H9 (cell line): ENCODE measurements at regions not wholly inside any gene's neighbourhood (a gene's known extent, or its start where the extent isn't known, plus 50 kb on each side); places are given as distances from the start of the nearest gene placed in this dataset.

Experiments
- DNase-seq: peaks from one replicate; pipeline ENCODE4 v3.0.0-alpha.2; 2017
- H2AFZ ChIP-seq: one replicate; pipeline ENCODE4 v1.6.1; 2013; ENCODE audit warnings: mild to moderate bottlenecking, low read length, control low read depth, moderate library complexity
- H2AK5ac ChIP-seq: 2 replicates; pipeline ENCODE4 v1.6.1; 2013; ENCODE audit warnings: low read length, control low read depth, mixed read lengths; ENCODE audit not compliant: insufficient read length
- H2BK120ac ChIP-seq: one replicate; pipeline ENCODE4 v1.6.1; 2013; ENCODE audit warnings: low read depth, mild to moderate bottlenecking, low read length, control low read depth, inconsistent platforms; ENCODE audit not compliant: poor library complexity, severe bottlenecking
- H2BK12ac ChIP-seq: 2 replicates; pipeline ENCODE4 v1.6.1; 2013; ENCODE audit warnings: low read length, control low read depth, mixed read lengths, low read depth; ENCODE audit not compliant: insufficient read length
- H2BK15ac ChIP-seq: 2 replicates; pipeline ENCODE4 v1.6.1; 2013; ENCODE audit warnings: low read depth, low read length, control low read depth
- H2BK20ac ChIP-seq: one replicate; pipeline ENCODE4 v1.6.1; 2013; ENCODE audit warnings: low read depth, mild to moderate bottlenecking, low read length, control low read depth, inconsistent platforms; ENCODE audit not compliant: poor library complexity, severe bottlenecking
- H2BK5ac ChIP-seq: 2 replicates; pipeline ENCODE4 v1.6.1; 2013; ENCODE audit warnings: low read length, control low read depth, mixed read lengths; ENCODE audit not compliant: insufficient read length
- H3K14ac ChIP-seq: 2 replicates; pipeline ENCODE4 v1.6.1; 2013; ENCODE audit warnings: low read length, control low read depth; ENCODE audit not compliant: insufficient read depth
- H3K18ac ChIP-seq: 2 replicates; pipeline ENCODE4 v1.6.1; 2013; ENCODE audit warnings: low read depth, mild to moderate bottlenecking, mixed read lengths, low read length, control low read depth; ENCODE audit not compliant: insufficient read length
- H3K23ac ChIP-seq: 2 replicates; pipeline ENCODE4 v1.6.1; 2013; ENCODE audit warnings: low read length, control low read depth, mixed read lengths, low read depth; ENCODE audit not compliant: insufficient read length
- H3K23me2 ChIP-seq: 2 replicates; pipeline ENCODE4 v1.6.1; 2013; ENCODE audit warnings: low read depth, mild to moderate bottlenecking, mixed read lengths, low read length, control low read depth; ENCODE audit not compliant: insufficient read length, poor library complexity, severe bottlenecking
- H3K27ac ChIP-seq: 2 replicates; pipeline ENCODE4 v1.5.1; 2013; ENCODE audit warnings: low read length, control low read depth, mixed read lengths, low read depth; ENCODE audit not compliant: insufficient read length
- H3K27me3 ChIP-seq: 2 replicates; pipeline ENCODE4 v1.6.1; 2013; ENCODE audit warnings: low read length, control low read depth, inconsistent platforms; ENCODE audit not compliant: insufficient read depth
- H3K4ac ChIP-seq: 2 replicates; pipeline ENCODE4 v1.6.1; 2013; ENCODE audit warnings: low read depth, mild to moderate bottlenecking, control low read depth, inconsistent platforms, low read length, moderate library complexity
- H3K4me1 ChIP-seq: 2 replicates; pipeline ENCODE4 v1.6.1; 2013; ENCODE audit warnings: low read length, control low read depth, inconsistent platforms; ENCODE audit not compliant: insufficient read depth
- H3K4me2 ChIP-seq: 2 replicates; pipeline ENCODE4 v1.6.1; 2013; ENCODE audit warnings: low read length, control low read depth, mixed read lengths; ENCODE audit not compliant: insufficient read length, insufficient read depth
- H3K56ac ChIP-seq: 2 replicates; pipeline ENCODE4 v1.6.1; 2013; ENCODE audit warnings: low read depth, mild to moderate bottlenecking, mixed read lengths, low read length, control low read depth; ENCODE audit not compliant: insufficient read length
- H3K79me1 ChIP-seq: 2 replicates; pipeline ENCODE4 v1.6.1; 2013; ENCODE audit warnings: low read depth, mild to moderate bottlenecking, moderate library complexity, low read length, control low read depth, inconsistent platforms; ENCODE audit not compliant: insufficient read depth, poor library complexity, severe bottlenecking
- H3K79me2 ChIP-seq: 2 replicates; pipeline ENCODE4 v1.6.1; 2013; ENCODE audit warnings: low read length, control low read depth, inconsistent platforms; ENCODE audit not compliant: insufficient read depth
- H3K9ac ChIP-seq: 2 replicates; pipeline ENCODE4 v1.6.1; 2013; ENCODE audit warnings: low read length, control low read depth, mixed read lengths; ENCODE audit not compliant: insufficient read length; ENCODE audit errors: extremely low read depth
- H3K9me3 ChIP-seq: one replicate; pipeline ENCODE4 v1.6.1; 2013; ENCODE audit warnings: low read depth, low read length, inconsistent platforms; ENCODE audit not compliant: control insufficient read depth
- H3T11ph ChIP-seq: one replicate; pipeline ENCODE4 v1.6.1; 2013; ENCODE audit warnings: mild to moderate bottlenecking, low read length, control low read depth, inconsistent platforms
- H4K20me1 ChIP-seq: one replicate; pipeline ENCODE4 v1.6.1; 2013; ENCODE audit not compliant: control insufficient read depth, insufficient read length, insufficient read depth
- H4K5ac ChIP-seq: 2 replicates; pipeline ENCODE4 v1.6.1; 2013; ENCODE audit warnings: low read depth, mild to moderate bottlenecking, mixed read lengths, low read length, control low read depth; ENCODE audit not compliant: insufficient read length
- H4K8ac ChIP-seq: replicated peaks from 2 replicates; pipeline ENCODE4 v1.6.1; 2013; ENCODE audit warnings: low read length, control low read depth, mixed read lengths, low read depth; ENCODE audit not compliant: insufficient read length
- H4K91ac ChIP-seq: 2 replicates; pipeline ENCODE4 v1.6.1; 2013; ENCODE audit warnings: low read depth, mild to moderate bottlenecking, moderate library complexity, mixed read lengths, low read length, control low read depth; ENCODE audit not compliant: insufficient read length
- H3K27ac Mint-ChIP-seq, 3 experiments: 2 replicates in 2 of 3; 3 replicates in 1 of 3; pipeline ENCODE4 v1.8.0; 2020 to 2021; ENCODE audit warnings: mixed read lengths in 3 of 3, mild to moderate bottlenecking in 1 of 3, moderate library complexity in 1 of 3
- H3K27me3 Mint-ChIP-seq: 2 replicates; pipeline ENCODE4 v1.8.0; 2021; ENCODE audit warnings: low read depth, mild to moderate bottlenecking, moderate library complexity, mixed read lengths
- H3K36me3 Mint-ChIP-seq, 3 experiments: 2 replicates in 2 of 3; 3 replicates in 1 of 3; pipeline ENCODE4 v1.8.0; 2020 to 2021; ENCODE audit warnings: low read depth in 3 of 3, mixed read lengths in 3 of 3; ENCODE audit not compliant: insufficient read depth in 1 of 3
- H3K4me1 Mint-ChIP-seq, 2 experiments: 2 replicates each; pipeline ENCODE4 v1.8.0; 2020; ENCODE audit warnings: mixed read lengths in 2 of 2
- H3K4me3 Mint-ChIP-seq, 2 experiments: 2 replicates in 1 of 2; 3 replicates in 1 of 2; pipeline ENCODE4 v1.8.0; 2020 to 2021; ENCODE audit warnings: mild to moderate bottlenecking in 2 of 2, mixed read lengths in 2 of 2, moderate library complexity in 1 of 2
- H3K9me3 Mint-ChIP-seq, 2 experiments: 2 replicates in 1 of 2; 3 replicates in 1 of 2; pipeline ENCODE4 v1.8.0; 2020; ENCODE audit warnings: mild to moderate bottlenecking in 2 of 2, mixed read lengths in 2 of 2, moderate library complexity in 1 of 2
- CTCF ChIP-seq: fragments of 200-600 bp; sonication (generic); conservative IDR thresholded peaks from 3 replicates; pipeline ENCODE4 v1.8.0; 2021; ENCODE audit warnings: antibody characterized with exemption, mild to moderate bottlenecking
- WGBS: extraction: QIAGEN DNeasy Blood & Tissue Kit; methylation state at CpG from one replicate; pipeline ENCODE4 v1.1.7; 2013; ENCODE audit warnings: missing lambda C conversion rate, low lambda C conversion rate, mixed read lengths; ENCODE audit not compliant: insufficient read length; ENCODE audit errors: extremely low coverage; 5-methylcytosine and 5-hydroxymethylcytosine counted together

GRCh38 chr21:28090546-28090945 is 902.1 kb downstream of the LTN1 start:
- H4K8ac ChIP-seq = no peak overlapping the region

More at GRCh38 chr21:28090546-28090945, 902.1 kb downstream of the LTN1 start:
- H3K79me1 ChIP-seq = no peaks in the 10 kb centered on the region
- H3K14ac ChIP-seq = no peak overlapping the region
- no peaks in the 10 kb centered on the region for H3K27me3 ChIP-seq
- no peak overlapping the region for H3K27ac ChIP-seq
- no peak overlapping the region for H2BK15ac ChIP-seq
- no peak overlapping the region for H3K18ac ChIP-seq
- no peak overlapping the region for H4K5ac ChIP-seq
- no peak overlapping the region for H2BK12ac ChIP-seq
- Mint-ChIP-seq H3K36me3 (peaks cover 14 to 37% (median 24%) of the 10 kb centered on the region in 3 experiments; a peak in 6 of 7 replicates), H3K4me1 (peaks cover 21 to 36% of the 10 kb centered on the region in 2 experiments), H3K4me3 (no peak overlapping the region), H3K9me3 (peaks cover 12 to 31% of the 10 kb centered on the region in 2 experiments), H3K27me3 (no peaks in the 10 kb centered on the region), H3K27ac (peak overlapping the region in 2 of 3 experiments; percentile 39 to 52; a peak in 3 of 7 replicates)
- TF ChIP-seq CTCF = no peak
- no peak overlapping the region for H2BK5ac ChIP-seq
- no peak overlapping the region for H3K56ac ChIP-seq
- no CpG with 5 or more reads among the region's 5 CpGs for WGBS
- no peak overlapping the region for H2AFZ ChIP-seq
- H3K4me1 ChIP-seq = no peaks in the 10 kb centered on the region
- H3K4me2 ChIP-seq = no peak overlapping the region
- H3K4ac ChIP-seq = no peak overlapping the region
- H4K91ac ChIP-seq = no peak overlapping the region
- no peak overlapping the region for H2BK120ac ChIP-seq
- H3K23ac ChIP-seq = no peak overlapping the region
- no peak overlapping the region for H3T11ph ChIP-seq
- no peaks in the 10 kb centered on the region for H3K23me2 ChIP-seq
- DNase-seq = no peak
- no peak overlapping the region for H2BK20ac ChIP-seq
- H3K9me3 ChIP-seq = no peaks in the 10 kb centered on the region
- no peak overlapping the region for H3K9ac ChIP-seq
- no peaks in the 10 kb centered on the region for H4K20me1 ChIP-seq
- no peak overlapping the region for H2AK5ac ChIP-seq
- H3K79me2 ChIP-seq = no peaks in the 10 kb centered on the region
